GM19468 (cell line): ENCODE measurements at regions not wholly inside any gene's neighbourhood (a gene's known extent, or its start where the extent isn't known, plus 50 kb on each side); places are given as distances from the start of the nearest gene placed in this dataset.
"Not testable (repeated sequence)": the region's sequence is repeated elsewhere in the genome, so short reads cannot be mapped to it uniquely, and the experiment has no call there.

Experiments used
- ATAC-seq: cut with Tn5 transposase; IDR thresholded peaks from one replicate; pipeline ENCODE4 v1.9.1; 2021; ENCODE audit warnings: mild to moderate bottlenecking, moderate library complexity, moderate number of reproducible peaks; ENCODE audit not compliant: unreplicated experiment; ENCODE audit errors: extremely low read depth

- ATAC-seq, result no peak
Observed at GRCh38 chr5:153187503-153187902, 303.0 kb upstream of the GRIA1 start.

GRCh38 chr5:153206361-153206760, 284.1 kb upstream of the GRIA1 start:
- ATAC-seq, result no peak

- no peak for ATAC-seq
Observed at GRCh38 chr5:153209016-153209415, 281.5 kb upstream of the GRIA1 start.

GRCh38 chr5:153209687-153210086, 280.8 kb upstream of the GRIA1 start:
- ATAC-seq, result no peak

GRCh38 chr5:153211076-153211475, 279.4 kb upstream of the GRIA1 start:
- ATAC-seq, result no peak

- ATAC-seq, result no peak
Observed at GRCh38 chr5:153212471-153212870, 278.0 kb upstream of the GRIA1 start.

- ATAC-seq, result no peak
Observed at GRCh38 chr5:153222936-153223335, 267.5 kb upstream of the GRIA1 start.

DNA sequence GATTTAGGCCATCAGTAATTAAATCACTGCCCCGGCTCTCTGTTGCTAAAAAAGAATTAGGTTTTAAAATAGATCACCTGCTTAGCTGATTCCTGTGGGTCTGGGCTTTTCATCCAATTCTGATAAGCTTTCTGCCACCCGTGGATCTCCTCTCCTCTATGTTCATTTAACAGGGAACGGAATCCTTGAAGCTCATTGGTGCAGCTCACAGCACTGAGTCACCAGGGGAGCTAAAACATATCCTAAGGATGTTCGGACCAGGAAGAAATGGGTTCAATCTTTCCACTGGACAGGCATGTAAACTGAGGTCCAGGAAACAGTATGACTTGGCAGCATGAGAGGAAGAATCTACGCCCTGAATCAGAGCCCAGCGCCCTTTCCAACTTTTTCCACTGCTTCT, 267.1 kb upstream of the GRIA1 start:
- ATAC-seq, result no peak

- ATAC-seq, result no peak
Observed at GRCh38 chr5:153224651-153225050, 265.8 kb upstream of the GRIA1 start.

GRCh38 chr5:153233933-153234332, 256.5 kb upstream of the GRIA1 start:
- no peak for ATAC-seq

DNA sequence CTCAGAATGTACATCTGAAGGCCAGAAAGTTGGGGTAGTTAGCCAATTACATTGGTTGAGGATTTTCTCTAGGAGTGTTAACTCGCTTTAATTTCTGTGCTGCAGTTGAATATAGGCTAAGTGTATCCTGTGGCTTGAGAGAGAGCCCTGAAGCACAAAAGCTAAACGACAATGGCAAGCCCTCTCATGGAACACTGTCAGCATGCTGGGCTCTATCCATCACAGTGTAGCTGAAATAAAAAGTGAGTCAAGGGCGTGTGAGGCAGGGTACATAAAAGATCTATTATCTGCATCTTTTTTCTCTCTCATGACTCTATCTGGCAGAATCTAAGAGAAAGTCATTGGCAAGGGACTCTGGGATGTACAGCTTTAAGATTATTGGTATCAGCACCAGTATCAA, 254.2 kb upstream of the GRIA1 start:
- ATAC-seq, result no peak

DNA sequence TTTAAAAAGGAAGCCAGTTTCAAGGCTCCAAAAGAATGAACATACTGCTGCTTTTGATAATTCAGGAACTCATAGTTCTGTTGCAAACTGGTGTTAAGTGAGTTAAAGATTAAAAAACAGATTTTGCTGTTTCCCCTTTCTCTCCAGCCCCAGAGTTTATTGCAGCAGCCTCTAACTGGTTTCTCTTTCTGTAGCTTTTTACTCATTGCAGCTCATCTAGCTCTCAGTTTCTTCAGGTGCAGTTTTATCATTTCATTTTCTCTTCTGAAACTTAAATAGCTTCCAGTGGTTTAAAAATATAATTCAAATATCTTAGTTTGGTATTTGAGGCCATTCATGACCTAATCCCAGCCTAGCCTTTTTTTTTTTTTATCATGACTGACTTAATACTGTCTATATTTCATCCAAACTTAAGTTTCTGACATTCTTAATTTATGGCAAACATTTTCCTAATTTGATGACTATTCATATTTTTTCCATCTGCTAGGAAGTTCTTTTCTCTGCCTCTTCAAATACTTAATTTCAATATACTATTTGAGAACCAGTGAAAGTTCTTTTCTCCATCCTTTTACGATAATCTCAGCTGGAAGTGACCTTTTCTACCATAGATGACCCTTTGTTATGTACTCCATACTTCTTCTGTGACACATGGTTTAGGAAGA, 252.7 kb upstream of the GRIA1 start:
- ATAC-seq, result peak; percentile 85

- ATAC-seq, result no peak
Observed at GRCh38 chr5:153257381-153257780, 233.1 kb upstream of the GRIA1 start.

DNA sequence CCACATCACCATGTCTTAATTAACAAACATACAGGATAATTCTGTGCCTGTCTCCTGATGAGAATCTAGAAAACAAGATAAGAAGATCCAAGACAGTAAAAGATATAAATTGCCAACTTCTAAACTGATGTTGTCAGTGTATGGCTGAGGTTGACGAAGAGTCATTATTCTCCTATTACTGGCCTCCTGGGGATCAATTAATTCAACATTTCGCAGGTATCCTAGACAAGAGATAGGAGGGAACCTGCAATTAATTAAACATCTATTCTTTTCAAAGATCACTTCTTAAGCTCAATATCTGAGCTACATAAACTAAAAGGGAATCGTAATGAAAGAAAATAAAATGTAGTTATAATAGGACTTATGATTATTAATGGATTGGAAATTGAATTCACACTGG, 232.0 kb upstream of the GRIA1 start:
- ATAC-seq, result no peak

- no peak for ATAC-seq
Observed at GRCh38 chr5:153267506-153267905, 223.0 kb upstream of the GRIA1 start.

GRCh38 chr5:153275695-153276094, 214.8 kb upstream of the GRIA1 start:
- no peak for ATAC-seq

- ATAC-seq, result no peak
Observed at GRCh38 chr5:153276151-153276550, 214.3 kb upstream of the GRIA1 start.

DNA sequence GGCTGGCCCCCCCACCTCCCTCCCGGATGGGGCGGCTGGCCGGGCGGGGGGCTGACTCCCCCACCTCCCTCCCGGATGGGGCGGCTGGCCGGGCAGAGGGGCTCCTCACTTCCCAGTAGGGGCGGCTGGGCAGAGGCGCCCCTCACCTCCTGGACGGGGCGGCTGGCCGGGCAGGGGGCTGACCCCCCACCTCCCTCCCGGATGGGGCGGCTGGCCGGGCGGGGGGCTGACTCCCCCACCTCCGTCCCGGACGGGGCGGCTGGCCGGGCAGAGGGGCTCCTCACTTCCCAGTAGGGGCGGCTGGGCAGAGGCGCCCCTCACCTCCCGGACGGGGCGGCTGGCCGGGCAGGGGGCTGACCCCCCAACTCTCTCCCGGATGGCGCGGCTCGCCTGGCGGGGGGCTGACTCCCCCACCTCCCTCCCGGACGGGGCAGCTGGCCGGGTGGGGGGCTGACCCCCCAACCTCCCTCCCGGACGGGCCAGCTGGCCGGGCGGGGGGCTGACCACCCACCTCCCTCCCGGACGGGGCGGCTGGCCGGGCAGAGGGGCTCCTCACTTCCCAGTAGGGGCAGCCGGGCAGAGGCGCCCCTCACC, 194.1 kb upstream of the GRIA1 start:
- not testable (repeated sequence) for ATAC-seq

DNA sequence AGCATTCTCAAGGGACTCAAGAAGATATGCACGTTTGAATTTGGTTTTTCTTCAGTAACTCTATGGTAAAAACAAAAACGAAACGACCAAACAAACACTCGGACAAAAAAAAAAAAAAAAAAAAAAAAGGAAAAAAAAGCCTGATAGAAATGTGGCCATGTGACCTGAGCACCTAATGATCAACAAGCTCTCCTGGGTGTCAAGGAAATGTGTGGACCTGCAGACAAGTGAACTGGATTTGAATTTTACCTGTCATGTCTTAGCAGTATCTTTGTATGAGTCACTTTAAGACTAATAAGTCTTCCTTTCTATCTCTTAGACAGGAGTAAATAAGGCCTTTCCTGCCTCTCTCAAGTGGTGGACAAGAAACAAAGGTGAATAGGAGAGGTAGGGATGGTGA, 190.6 kb upstream of the GRIA1 start:
- no peak for ATAC-seq

DNA sequence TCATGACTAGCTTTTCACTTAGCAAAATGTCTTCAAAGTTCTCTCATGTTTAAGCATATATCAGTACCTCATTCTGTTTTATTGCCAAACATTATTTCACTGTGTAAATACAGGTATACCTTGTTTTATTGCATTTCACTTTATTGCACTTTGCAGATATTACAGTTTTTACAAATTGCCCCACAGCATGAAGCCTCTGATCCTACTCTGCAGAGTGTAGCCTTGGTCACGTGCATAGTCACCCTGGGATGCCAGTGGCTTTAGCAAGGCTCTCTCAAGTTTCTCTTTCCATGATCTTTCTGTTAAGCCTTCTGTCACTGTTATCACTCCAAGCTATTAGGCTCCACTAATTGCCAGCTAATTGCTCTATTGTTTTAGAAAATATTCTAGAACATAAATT, 182.2 kb upstream of the GRIA1 start:
- no peak for ATAC-seq

DNA sequence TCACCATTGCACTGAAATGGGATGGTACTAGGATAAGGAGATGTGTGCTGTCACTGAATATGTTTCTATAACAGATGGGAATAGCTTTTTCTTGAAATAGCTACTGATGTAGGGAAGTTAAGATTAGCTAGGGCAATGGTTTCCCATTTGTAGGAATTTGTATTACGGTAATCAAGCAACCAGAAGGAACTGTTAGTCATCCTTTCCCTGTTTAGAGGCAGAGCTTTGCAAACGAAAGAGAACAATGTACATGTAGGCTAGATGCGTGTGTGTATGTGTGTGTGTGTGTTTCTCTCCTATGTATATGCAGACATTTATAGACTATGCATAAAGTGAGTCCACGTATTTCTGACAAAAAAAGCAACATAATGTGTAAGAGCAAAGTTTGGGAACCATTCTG, 171.9 kb upstream of the GRIA1 start:
- no peak for ATAC-seq

GRCh38 chr5:153321478-153321877, 169.0 kb upstream of the GRIA1 start:
- no peak for ATAC-seq
